Calu3 (cell line): ENCODE measurements at regions not wholly inside any gene's neighbourhood (a gene's known extent, or its start where the extent isn't known, plus 50 kb on each side); places are given as distances from the start of the nearest gene placed in this dataset.
"Not testable (repeated sequence)": the region's sequence is repeated elsewhere in the genome, so short reads cannot be mapped to it uniquely, and the experiment has no call there.

Experiments used
- BruUV-seq: library from RNA; stranded (reverse); fragments of 400-500 nt; replicated peaks from 2 replicates; lab custom pipeline; 2021; lab: Mats Ljungman, UMichigan
- CTCF ChIA-PET: fragments of 300-600 bp; sonication (Branson Sonifier 250); formaldehyde crosslinking; loops from one replicate; lab custom pipeline; 2022; ENCODE audit warnings: antibody characterized with exemption; lab: Charles Lee
- DNase-seq: peaks from one replicate; pipeline ENCODE4 v3.0.0; 2022
- H3K27ac Mint-ChIP-seq: one replicate; pipeline ENCODE4 v1.8.0; 2022; ENCODE audit warnings: mixed read lengths; ENCODE audit not compliant: unreplicated experiment
- H3K27me3 Mint-ChIP-seq: one replicate; pipeline ENCODE4 v1.8.0; 2022; ENCODE audit warnings: mixed read lengths; ENCODE audit not compliant: unreplicated experiment
- H3K36me3 Mint-ChIP-seq: one replicate; pipeline ENCODE4 v1.8.0; 2022; ENCODE audit warnings: mild to moderate bottlenecking, moderate library complexity, mixed read lengths; ENCODE audit not compliant: insufficient read depth, unreplicated experiment
- H3K4me1 Mint-ChIP-seq: one replicate; pipeline ENCODE4 v1.8.0; 2022; ENCODE audit warnings: mild to moderate bottlenecking, low read depth, mixed read lengths; ENCODE audit not compliant: unreplicated experiment
- H3K4me3 Mint-ChIP-seq: one replicate; pipeline ENCODE4 v1.8.0; 2022; ENCODE audit warnings: mild to moderate bottlenecking, low read depth, moderate library complexity, mixed read lengths; ENCODE audit not compliant: unreplicated experiment
- H3K9me3 Mint-ChIP-seq: one replicate; pipeline ENCODE4 v1.8.0; 2022; ENCODE audit warnings: low read depth, mixed read lengths; ENCODE audit not compliant: unreplicated experiment
- CTCF ChIP-seq: fragments of 200-600 bp; IDR thresholded peaks from one replicate; pipeline ENCODE4 v1.8.0; 2022; ENCODE audit warnings: antibody characterized with exemption; ENCODE audit not compliant: unreplicated experiment
- intact Hi-C: fragments of 100-400 bp; cut with micrococcal nuclease; formaldehyde crosslinking; loops from one replicate; pipeline ENCODE4 v1.10.0; 2022; ENCODE audit not compliant: unreplicated experiment

GRCh38 chr11:92607969-92608722, 361.3 kb upstream of the MTNR1B start:
- no peak for TF ChIP-seq CTCF
- H3K4me3 Mint-ChIP-seq = no peak overlapping the region
- intact Hi-C loops = no loop called here
- no TSS peak for BruUV-seq
- H3K27me3 Mint-ChIP-seq = no peaks in the 10 kb centered on the region
- no peaks in the 10 kb centered on the region for H3K36me3 Mint-ChIP-seq
- H3K4me1 Mint-ChIP-seq = no peaks in the 10 kb centered on the region
- no peak for DNase-seq
- no peaks in the 10 kb centered on the region for H3K9me3 Mint-ChIP-seq
- H3K27ac Mint-ChIP-seq = no peak overlapping the region
- CTCF ChIA-PET = no interaction called here

- TF ChIP-seq CTCF = no peak
- DNase-seq = no peak
- intact Hi-C loops = no loop called here
- Mint-ChIP-seq H3K4me3 (no peak overlapping the region), H3K9me3 (no peaks in the 10 kb centered on the region), H3K27me3 (no peaks in the 10 kb centered on the region), H3K36me3 (no peaks in the 10 kb centered on the region), H3K4me1 (no peaks in the 10 kb centered on the region), H3K27ac (no peak overlapping the region)
- CTCF ChIA-PET = no interaction called here
- no TSS peak for BruUV-seq
Observed at GRCh38 chr11:92611157-92611556, 358.3 kb upstream of the MTNR1B start.

GRCh38 chr11:92618020-92618419, 351.4 kb upstream of the MTNR1B start:
- H3K4me3 Mint-ChIP-seq, H3K4me1 Mint-ChIP-seq, H3K36me3 Mint-ChIP-seq, BruUV-seq, DNase-seq, intact Hi-C loops, CTCF ChIA-PET, H3K9me3 Mint-ChIP-seq, H3K27ac Mint-ChIP-seq, H3K27me3 Mint-ChIP-seq: not testable (repeated sequence)

- Mint-ChIP-seq H3K36me3 (no peaks in the 10 kb centered on the region), H3K4me1 (peaks cover 12% of the 10 kb centered on the region), H3K27me3 (no peaks in the 10 kb centered on the region), H3K9me3 (no peaks in the 10 kb centered on the region), H3K4me3 (no peak overlapping the region), H3K27ac (no peak overlapping the region)
- no TSS peak for BruUV-seq
- TF ChIP-seq CTCF = no peak
- intact Hi-C loops = no loop called here
- no peak for DNase-seq
- CTCF ChIA-PET = no interaction called here
Observed at GRCh38 chr11:92623055-92623454, 346.4 kb upstream of the MTNR1B start.

GRCh38 chr11:92625894-92626293, 343.6 kb upstream of the MTNR1B start:
- Mint-ChIP-seq H3K9me3 (peaks cover 2% of the 10 kb centered on the region), H3K27ac (no peak overlapping the region), H3K36me3 (no peaks in the 10 kb centered on the region), H3K27me3 (no peaks in the 10 kb centered on the region), H3K4me3 (no peak overlapping the region), H3K4me1 (peaks cover 18% of the 10 kb centered on the region)
- no TSS peak for BruUV-seq
- intact Hi-C loops = no loop called here
- DNase-seq = no peak
- TF ChIP-seq CTCF = no peak
- CTCF ChIA-PET = no interaction called here
